Psoas muscle (tissue), 7 donors: ENCODE measurements at regions not wholly inside any gene's neighbourhood (a gene's known extent, or its start where the extent isn't known, plus 50 kb on each side); places are given as distances from the start of the nearest gene placed in this dataset.

ENCODE experiments used
- ATAC-seq, 4 donors: fragments of 200-7000 bp; cut with Tn5 transposase; one replicate each; pipeline ENCODE4 v1.9.1; 2020; ENCODE audit warnings: moderate library complexity in 3 of 4, mild to moderate bottlenecking in 2 of 4
- DNase-seq, 2 donors: peaks; one replicate each; pipeline ENCODE4 v3.0.0-alpha.2; 2020
- H3K27ac ChIP-seq: fragments of 200-600 bp; one replicate; pipeline ENCODE4 v1.8.0; 2022
- H3K27me3 ChIP-seq, 3 donors: fragments of 200-600 bp in 1 of 3; one replicate each; pipeline versions ENCODE4 v1.6.1 to v1.8.0; 2013 to 2022; ENCODE audit warnings: low read length in 2 of 3, mild to moderate bottlenecking in 2 of 3, moderate library complexity in 1 of 3; ENCODE audit not compliant: insufficient read depth in 3 of 3
- H3K36me3 ChIP-seq, 2 donors: fragments of 200-600 bp in 1 of 2; one replicate each; pipeline versions ENCODE4 v1.6.1 to v1.8.0; 2013 to 2022; ENCODE audit warnings: low read depth in 1 of 2, mild to moderate bottlenecking in 1 of 2, moderate library complexity in 1 of 2; ENCODE audit not compliant: insufficient read depth in 1 of 2
- H3K4me1 ChIP-seq: fragments of 200-600 bp; one replicate; pipeline ENCODE4 v1.8.0; 2022
- H3K4me3 ChIP-seq: fragments of 200-600 bp; one replicate; pipeline ENCODE4 v1.8.0; 2022; ENCODE audit warnings: mild to moderate bottlenecking
- H3K9me3 ChIP-seq: fragments of 200-600 bp; one replicate; pipeline ENCODE4 v1.8.0; 2022
- CTCF ChIP-seq: fragments of 200-600 bp; IDR thresholded peaks from one replicate; pipeline ENCODE4 v1.8.0; 2022; ENCODE audit warnings: antibody characterized with exemption
- WGBS, 3 donors: extraction: QIAGEN DNeasy Blood & Tissue Kit; methylation state at CpG; one replicate each; pipeline versions ENCODE4 v1.1.6 to v1.1.7; 2013; 5-methylcytosine and 5-hydroxymethylcytosine counted together
- intact Hi-C, 2 donors: fragments of 100-400 bp; cut with DNase I; formaldehyde crosslinking; loops; one replicate each; pipeline versions ENCODE4 v1.11.0 to v1.14.2; 2022
- donor health status: healthy with polysubstance abuse.
- donor health status: DM: no; HTN: no; CAD: no; lungs with moderate emphysema.
- donor health status: Bipolar disorder and iron deficiency.
- donor health status: healthy.
- donor health status: DM: yes; HTN: yes; CAD: no.
- donor health status: DM: no; HTN: no; CAD: no.
- donor health status: DM: yes; HTN: yes; CAD: no.

GRCh38 chr5:30686530-30686929, 507.0 kb upstream of the CDH6 start:
- intact Hi-C loops: no loop called here
- ATAC-seq: no peak
- Histone ChIP-seq H3K36me3 (no peaks in the 10 kb centered on the region), H3K27ac (no peak overlapping the region), H3K27me3 (no peaks in the 10 kb centered on the region), H3K9me3 (no peaks in the 10 kb centered on the region), H3K4me3 (no peak overlapping the region), H3K4me1 (no peaks in the 10 kb centered on the region)
- no peak for DNase-seq
- TF ChIP-seq CTCF: no peak
- 51 to 72% (median 55%) methylated on average over 2 of the region's 2 CpGs for WGBS, 3 donors

- intact Hi-C loops: no loop called here
- Histone ChIP-seq H3K4me1 (no peaks in the 10 kb centered on the region), H3K36me3 (no peaks in the 10 kb centered on the region), H3K9me3 (no peaks in the 10 kb centered on the region), H3K27ac (no peak overlapping the region), H3K27me3 (no peaks in the 10 kb centered on the region), H3K4me3 (no peak overlapping the region)
- no peak for ATAC-seq
- WGBS, 3 donors: 52 to 63% (median 56%) methylated on average over 1 of the region's 1 CpG
- TF ChIP-seq CTCF: no peak
- DNase-seq: no peak
These were observed 517.2 kb upstream of the CDH6 start for GRCh38 chr5:30676223-30676840.

- WGBS, 3 donors: 50 to 65% (median 57%) methylated on average over 1 of the region's 1 CpG
- DNase-seq (no peak), ATAC-seq (no peak)
These were observed 526.2 kb upstream of the CDH6 start for GRCh38 chr5:30667293-30667692.

GRCh38 chr5:30663536-30663935, 530.0 kb upstream of the CDH6 start:
- ATAC-seq: no peak
- no peaks in the 10 kb centered on the region for H3K4me1 ChIP-seq
- intact Hi-C loops: no loop called here
- TF ChIP-seq CTCF: no peak
- no peak overlapping the region for H3K4me3 ChIP-seq
- no peak for DNase-seq
- H3K36me3 ChIP-seq: no peaks in the 10 kb centered on the region
- H3K27ac ChIP-seq: no peak overlapping the region
- H3K27me3 ChIP-seq: no peaks in the 10 kb centered on the region
- H3K9me3 ChIP-seq: no peaks in the 10 kb centered on the region
- 58 to 81% (median 68%) methylated on average over 2 of the region's 2 CpGs for WGBS, 3 donors

More at GRCh38 chr5:30667293-30667692, 526.2 kb upstream of the CDH6 start:
- intact Hi-C loops: no loop called here
- Histone ChIP-seq H3K27me3 (no peaks in the 10 kb centered on the region), H3K4me3 (no peak overlapping the region), H3K9me3 (no peaks in the 10 kb centered on the region), H3K27ac (no peak overlapping the region), H3K4me1 (no peaks in the 10 kb centered on the region), H3K36me3 (no peaks in the 10 kb centered on the region)
- TF ChIP-seq CTCF: no peak

- H3K4me3 ChIP-seq: no peak overlapping the region
- no peaks in the 10 kb centered on the region for H3K4me1 ChIP-seq
- TF ChIP-seq CTCF: no peak
- no peak for DNase-seq
- H3K27me3 ChIP-seq: no peaks in the 10 kb centered on the region
- no peaks in the 10 kb centered on the region for H3K36me3 ChIP-seq
- intact Hi-C loops: no loop called here
- H3K27ac ChIP-seq: no peak overlapping the region
- no peak for ATAC-seq
- H3K9me3 ChIP-seq: no peaks in the 10 kb centered on the region
These were observed 531.1 kb upstream of the CDH6 start for GRCh38 chr5:30662373-30662772.
